HG03196 (cell line): ENCODE measurements at regions not wholly inside any gene's neighbourhood (a gene's known extent, or its start where the extent isn't known, plus 50 kb on each side); places are given as distances from the start of the nearest gene placed in this dataset.

Experiments
- ATAC-seq: cut with Tn5 transposase; IDR thresholded peaks from one replicate; pipeline ENCODE4 v1.9.1; 2021; ENCODE audit not compliant: unreplicated experiment

DNA sequence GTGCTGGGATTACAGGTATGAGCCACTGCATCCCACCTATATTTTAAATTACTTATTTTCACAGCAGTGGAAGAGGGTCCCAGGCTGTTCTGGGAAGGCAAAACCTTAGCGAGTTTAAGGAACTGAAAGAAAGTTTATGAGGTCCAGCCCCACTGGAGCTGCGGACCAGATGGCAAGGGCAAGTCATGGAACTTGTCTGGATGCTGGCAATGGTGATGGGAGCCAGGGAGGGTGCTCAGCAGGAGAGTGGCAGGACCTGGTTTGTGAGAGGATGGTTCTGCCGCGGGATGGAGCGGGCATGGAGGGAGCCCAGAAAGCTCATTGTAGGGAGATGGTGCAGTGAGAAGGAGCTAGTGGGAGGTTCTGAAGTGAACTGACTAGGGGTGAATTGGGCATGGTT lies 50.6 kb upstream of the SLC45A1 start:
- ATAC-seq: no peak

GRCh38 chr1:8266436-8267165 lies 51.3 kb upstream of the SLC45A1 start:
- ATAC-seq: no peak

- no peak for ATAC-seq
Measured at GRCh38 chr1:8263791-8264190, 54.1 kb upstream of the SLC45A1 start.

DNA sequence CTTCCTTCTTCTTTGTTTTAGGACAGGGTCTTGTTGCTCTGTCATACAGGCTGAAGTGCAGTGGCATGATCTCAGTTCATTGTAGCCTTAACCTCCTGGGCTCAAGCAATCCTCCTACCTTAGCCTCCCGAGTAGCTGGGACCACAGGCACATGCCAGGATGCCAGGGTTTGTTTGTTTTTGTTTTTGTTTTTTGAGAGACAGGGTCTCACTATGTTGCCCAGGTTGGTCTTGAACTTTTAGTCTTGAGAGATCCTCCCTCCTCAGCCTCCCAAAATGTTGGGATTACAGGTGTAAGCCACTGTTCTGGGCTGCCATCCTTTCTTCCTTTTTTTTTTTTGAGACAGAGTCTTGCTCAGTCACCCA lies 56.5 kb upstream of the SLC45A1 start:
- ATAC-seq: no peak

GRCh38 chr1:8259498-8260290 lies 58.2 kb upstream of the SLC45A1 start:
- ATAC-seq: no peak

DNA sequence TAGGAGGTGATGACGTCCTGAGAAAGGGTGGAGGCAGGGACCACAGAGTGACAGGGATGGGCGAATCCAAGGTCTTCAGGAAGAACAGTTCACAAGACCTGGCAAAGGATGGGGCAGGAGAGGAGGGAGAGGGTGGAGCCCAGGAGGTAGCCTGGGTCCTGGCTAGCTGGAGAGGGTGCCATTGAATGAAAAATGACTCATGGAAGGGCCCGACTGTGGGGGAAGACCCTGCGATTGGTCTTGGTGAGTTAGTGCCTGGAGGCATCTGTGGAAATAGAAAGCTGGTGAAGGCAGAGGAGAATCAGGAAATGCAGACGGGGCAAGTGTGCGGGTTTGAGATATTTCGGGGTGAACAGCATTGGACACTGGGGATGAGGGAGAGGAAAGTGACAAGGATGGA lies 60.3 kb upstream of the SLC45A1 start:
- no peak for ATAC-seq

- ATAC-seq: no peak
Measured at GRCh38 chr1:8256321-8256720, 61.6 kb upstream of the SLC45A1 start.

DNA sequence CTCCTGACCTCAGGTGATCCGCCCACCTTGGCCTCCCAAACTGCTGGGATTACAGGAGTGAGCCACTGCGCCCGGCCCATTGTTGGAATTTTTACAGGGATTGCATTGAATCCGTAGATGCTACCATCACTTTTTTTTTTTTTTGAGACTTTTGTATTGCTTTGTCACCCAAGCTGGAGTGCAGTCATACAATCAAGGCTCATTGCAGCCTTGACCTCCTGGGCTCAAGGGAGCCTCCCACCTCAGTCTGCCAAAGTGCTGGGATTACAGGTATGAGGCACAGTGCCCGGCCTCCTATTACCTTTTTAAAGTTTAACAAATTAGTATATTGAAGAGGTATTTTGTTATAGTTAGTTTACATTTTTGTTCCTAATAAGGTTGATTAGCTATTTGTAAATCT lies 62.2 kb upstream of the SLC45A1 start:
- no peak for ATAC-seq

DNA sequence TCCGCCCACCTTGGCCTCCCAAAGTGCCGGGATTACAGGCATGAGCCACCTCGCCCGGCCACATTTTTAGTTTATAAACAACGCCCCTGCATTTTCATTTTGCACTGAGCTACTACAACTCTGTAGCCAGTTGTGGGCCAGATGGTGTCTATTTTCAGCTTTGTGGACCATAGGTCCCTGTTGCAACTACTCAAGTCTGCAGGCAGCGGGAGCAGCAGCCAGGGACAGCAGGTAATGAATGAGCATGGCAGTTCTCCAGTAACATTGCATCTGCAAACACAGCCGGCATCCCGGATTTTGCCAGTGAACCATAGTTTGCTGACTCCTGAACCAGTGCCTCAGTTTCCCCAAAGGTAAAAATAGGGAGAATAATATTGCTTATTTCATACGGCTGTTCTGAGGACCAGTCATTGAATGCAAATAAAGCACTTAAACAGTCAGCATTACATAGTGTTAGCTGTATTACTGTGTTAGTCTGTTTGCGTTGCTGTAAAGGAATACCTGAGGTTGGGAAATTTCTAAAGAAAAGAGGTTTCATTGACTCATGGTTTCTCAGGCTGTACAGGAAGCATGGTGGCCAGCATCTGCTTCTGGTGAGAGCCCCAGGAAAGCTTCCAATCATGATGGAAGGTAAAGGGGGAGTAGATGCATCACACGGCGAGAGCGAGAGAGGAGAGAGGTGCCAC lies 65.5 kb upstream of the SLC45A1 start:
- no peak for ATAC-seq

DNA sequence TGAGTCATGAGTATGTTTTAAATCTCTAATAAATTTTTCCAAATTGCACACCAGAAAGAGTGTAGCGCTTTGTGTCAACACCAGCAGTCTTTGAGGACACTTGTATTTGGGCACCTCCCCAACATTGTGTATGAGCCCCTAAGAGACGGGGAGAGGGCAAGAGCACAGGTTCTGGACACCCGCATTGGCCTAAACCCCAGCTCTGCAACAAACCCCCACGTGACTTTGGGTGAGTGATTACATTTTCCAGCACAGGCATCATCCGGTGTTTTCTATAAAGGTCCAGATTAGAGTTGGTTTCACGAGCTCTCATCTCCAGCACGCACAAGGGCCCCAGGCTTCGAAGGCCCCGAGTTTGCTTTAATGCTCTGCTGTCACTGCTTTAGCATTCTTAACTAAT lies 66.3 kb upstream of the SLC45A1 start:
- no peak for ATAC-seq

GRCh38 chr1:8249838-8250237 lies 68.1 kb upstream of the SLC45A1 start:
- ATAC-seq: no peak

GRCh38 chr1:8247811-8248436 lies 70.0 kb upstream of the SLC45A1 start:
- ATAC-seq: no peak

- ATAC-seq: no peak
Measured at GRCh38 chr1:8244304-8244703, 73.6 kb upstream of the SLC45A1 start.

GRCh38 chr1:8242498-8242897 lies 75.4 kb upstream of the SLC45A1 start:
- no peak for ATAC-seq

- ATAC-seq: no peak
Measured at GRCh38 chr1:8241417-8242014, 76.4 kb upstream of the SLC45A1 start.

- no peak for ATAC-seq
Measured at GRCh38 chr1:8239306-8240023, 78.4 kb upstream of the SLC45A1 start.

DNA sequence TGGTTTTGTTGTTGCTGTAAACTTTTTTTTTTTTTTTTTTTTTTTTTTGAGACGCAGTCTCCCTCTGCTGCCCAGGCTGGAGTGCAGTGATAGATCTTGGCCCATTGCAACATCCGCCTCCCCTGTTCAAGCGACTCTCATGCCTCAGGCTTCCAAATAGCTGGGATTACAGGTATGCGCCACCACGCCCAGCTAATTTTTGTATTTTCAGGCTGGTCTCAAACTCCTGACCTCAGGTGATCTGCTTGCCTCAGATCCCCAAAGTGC lies 78.9 kb upstream of the SLC45A1 start:
- ATAC-seq: no peak

DNA sequence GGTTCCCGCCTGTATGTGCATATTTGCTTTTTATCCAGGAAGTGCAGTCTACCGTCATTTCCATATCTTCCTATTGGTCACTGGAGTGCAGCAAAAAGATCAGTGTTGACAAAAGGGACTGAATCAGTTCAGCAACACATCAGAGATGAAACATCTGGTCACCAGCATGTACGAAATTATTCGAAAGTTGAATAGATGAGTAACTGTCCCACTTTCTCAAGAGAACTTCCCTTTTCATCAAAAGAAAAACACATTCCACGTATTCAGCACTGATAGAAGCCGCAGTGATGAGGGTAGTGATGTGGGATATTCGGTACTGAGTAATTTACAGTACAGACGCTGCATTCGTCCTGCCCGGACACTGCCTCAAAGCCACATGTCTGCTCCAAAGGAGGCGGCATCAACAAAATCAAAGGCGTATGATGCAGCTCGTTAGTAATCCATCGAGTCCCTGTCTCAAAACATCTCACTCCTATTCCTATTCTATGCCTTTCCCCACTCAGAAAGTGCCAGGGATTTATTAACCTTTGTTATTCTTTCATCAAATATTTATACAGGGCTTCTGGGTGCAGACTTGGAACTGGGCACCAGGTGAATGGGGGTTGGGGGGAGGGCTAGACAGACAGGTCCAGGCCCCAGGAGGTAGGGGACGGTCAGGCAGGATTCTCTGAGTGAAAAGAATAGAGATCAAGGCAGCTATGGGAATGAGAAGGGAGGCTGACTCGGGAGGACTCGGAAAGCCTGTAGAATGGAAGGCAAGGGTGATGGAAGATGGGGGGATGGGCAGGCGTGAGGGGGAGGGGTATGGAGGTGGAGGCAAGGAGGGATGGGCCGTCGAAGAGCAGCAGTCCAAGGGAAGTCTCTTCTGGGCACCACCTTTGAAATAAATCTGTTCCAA lies 79.5 kb upstream of the SLC45A1 start:
- ATAC-seq: no peak

- ATAC-seq: no peak
Measured at GRCh38 chr1:8232036-8232757, 85.7 kb upstream of the SLC45A1 start.
